ENCODE measurements at regions not wholly inside any gene's neighbourhood (a gene's known extent, or its start where the extent isn't known, plus 50 kb on each side); places are given as distances from the start of the nearest gene placed in this dataset.

- Histone ChIP-seq H3K4me3 (ENCODE audit: low read depth, low read length, poor library complexity, severe bottlenecking) (no peak overlapping the region), H3K4me2 (ENCODE audit: low read length) (no peak overlapping the region), H3K9me3 (ENCODE audit: low read length) (no peaks in the 10 kb centered on the region), H4K20me1 (ENCODE audit: insufficient read depth, low read length) (no peaks in the 10 kb centered on the region), H3K4me1 (ENCODE audit: insufficient read depth, low read length, poor library complexity, severe bottlenecking) (no peaks in the 10 kb centered on the region), H2AFZ (ENCODE audit: low read length) (no peak overlapping the region), H3K36me3 (ENCODE audit: insufficient read depth, low read length) (no peaks in the 10 kb centered on the region), H3K9me2 (ENCODE audit: insufficient read depth, low read length) (no peaks in the 10 kb centered on the region), H3K27ac (ENCODE audit: low read depth, low read length, poor library complexity, severe bottlenecking) (no peak overlapping the region), H3K79me2 (ENCODE audit: insufficient read depth, low read depth, low read length) (no peaks in the 10 kb centered on the region)
- BruUV-seq (replicated peaks), result no TSS peak
- ChIA-PET POLR2A (no interaction called here), CTCF (ENCODE audit: unreplicated experiment) (no interaction called here)
- intact Hi-C loops (cut with micrococcal nuclease; ENCODE audit: unreplicated experiment), result no loop called here
- no peak for DNase-seq (ENCODE audit: low spot score)
- TF ChIP-seq CTCF (conservative IDR thresholded peaks at IDR 0.05; ENCODE audit: low read length), result no peak
- TF ChIP-seq EZH2phosphoT487 (IDR thresholded peaks at IDR 0.05; ENCODE audit: borderline replicate concordance, low read depth, low read length), result no peak
Measured at GRCh38 chr13:81582381-81582780, 1241.5 kb upstream of the SPRY2 start.

GRCh38 chr13:81577601-81578195 lies 1236.8 kb upstream of the SPRY2 start:
- Histone ChIP-seq H2AFZ (ENCODE audit: low read length) (no peak overlapping the region), H3K4me2 (ENCODE audit: low read length) (no peak overlapping the region), H3K27ac (ENCODE audit: low read depth, low read length, poor library complexity, severe bottlenecking) (no peak overlapping the region), H3K4me3 (ENCODE audit: low read depth, low read length, poor library complexity, severe bottlenecking) (no peak overlapping the region), H4K20me1 (ENCODE audit: insufficient read depth, low read length) (no peaks in the 10 kb centered on the region), H3K9me3 (ENCODE audit: low read length) (no peaks in the 10 kb centered on the region), H3K4me1 (ENCODE audit: insufficient read depth, low read length, poor library complexity, severe bottlenecking) (no peaks in the 10 kb centered on the region), H3K36me3 (ENCODE audit: insufficient read depth, low read length) (no peaks in the 10 kb centered on the region), H3K79me2 (ENCODE audit: insufficient read depth, low read depth, low read length) (no peaks in the 10 kb centered on the region), H3K9me2 (ENCODE audit: insufficient read depth, low read length) (no peaks in the 10 kb centered on the region)
- TF ChIP-seq CTCF (conservative IDR thresholded peaks at IDR 0.05; ENCODE audit: low read length) (no peak), EZH2phosphoT487 (IDR thresholded peaks at IDR 0.05; ENCODE audit: borderline replicate concordance, low read depth, low read length) (no peak)
- DNase-seq (ENCODE audit: low spot score), result no peak
- intact Hi-C loops (cut with micrococcal nuclease; ENCODE audit: unreplicated experiment), result no loop called here
- BruUV-seq (replicated peaks), result no TSS peak
- CTCF ChIA-PET (ENCODE audit: unreplicated experiment), result no interaction called here
- POLR2A ChIA-PET, result no interaction called here

GRCh38 chr13:81568824-81569223 lies 1227.9 kb upstream of the SPRY2 start:
- no peaks in the 10 kb centered on the region for H3K9me2 ChIP-seq (ENCODE audit: insufficient read depth, low read length)
- ChIA-PET CTCF (ENCODE audit: unreplicated experiment) (no interaction called here), POLR2A (no interaction called here)
- no peak overlapping the region for H3K4me3 ChIP-seq (ENCODE audit: low read depth, low read length, poor library complexity, severe bottlenecking)
- TF ChIP-seq EZH2phosphoT487 (IDR thresholded peaks at IDR 0.05; ENCODE audit: borderline replicate concordance, low read depth, low read length) (no peak), CTCF (conservative IDR thresholded peaks at IDR 0.05; ENCODE audit: low read length) (no peak)
- no TSS peak for BruUV-seq (replicated peaks)
- no peak for DNase-seq (ENCODE audit: low spot score)
- no peaks in the 10 kb centered on the region for H3K36me3 ChIP-seq (ENCODE audit: insufficient read depth, low read length)
- H3K27ac ChIP-seq (ENCODE audit: low read depth, low read length, poor library complexity, severe bottlenecking), result no peak overlapping the region
- no peaks in the 10 kb centered on the region for H3K79me2 ChIP-seq (ENCODE audit: insufficient read depth, low read depth, low read length)
- H3K4me1 ChIP-seq (ENCODE audit: insufficient read depth, low read length, poor library complexity, severe bottlenecking), result no peaks in the 10 kb centered on the region
- no peaks in the 10 kb centered on the region for H3K9me3 ChIP-seq (ENCODE audit: low read length)
- intact Hi-C loops (cut with micrococcal nuclease; ENCODE audit: unreplicated experiment), result no loop called here
- H2AFZ ChIP-seq (ENCODE audit: low read length), result no peak overlapping the region
- no peak overlapping the region for H3K4me2 ChIP-seq (ENCODE audit: low read length)
- no peaks in the 10 kb centered on the region for H4K20me1 ChIP-seq (ENCODE audit: insufficient read depth, low read length)
